Osteocyte (in vitro differentiated cells): ENCODE measurements at regions not wholly inside any gene's neighbourhood (a gene's known extent, or its start where the extent isn't known, plus 50 kb on each side); places are given as distances from the start of the nearest gene placed in this dataset.
"Not testable (repeated sequence)": the region's sequence is repeated elsewhere in the genome, so short reads cannot be mapped to it uniquely, and the experiment has no call there.

ENCODE experiments used
- DNase-seq: peaks from one replicate; pipeline ENCODE4 v3.0.0; 2021; ENCODE audit warnings: mixed read lengths; ENCODE audit not compliant: unreplicated experiment; ENCODE audit errors: extremely low spot score
- H3K27ac Mint-ChIP-seq: one replicate; pipeline ENCODE4 v1.8.0; 2021; ENCODE audit warnings: mild to moderate bottlenecking, mixed read lengths; ENCODE audit not compliant: unreplicated experiment
- H3K27me3 Mint-ChIP-seq: one replicate; pipeline ENCODE4 v1.8.0; 2021; ENCODE audit warnings: mixed read lengths; ENCODE audit not compliant: unreplicated experiment
- H3K36me3 Mint-ChIP-seq: one replicate; pipeline ENCODE4 v1.8.0; 2021; ENCODE audit warnings: mixed read lengths; ENCODE audit not compliant: unreplicated experiment
- H3K4me1 Mint-ChIP-seq: one replicate; pipeline ENCODE4 v1.8.0; 2021; ENCODE audit warnings: mixed read lengths; ENCODE audit not compliant: unreplicated experiment
- H3K4me3 Mint-ChIP-seq: one replicate; pipeline ENCODE4 v1.8.0; 2021; ENCODE audit warnings: mild to moderate bottlenecking, moderate library complexity, mixed read lengths; ENCODE audit not compliant: unreplicated experiment
- H3K9me3 Mint-ChIP-seq: one replicate; pipeline ENCODE4 v1.8.0; 2021; ENCODE audit warnings: mixed read lengths; ENCODE audit not compliant: unreplicated experiment
- TF ChIP-seq, protein P1 (sequence below): fragments of 200-600 bp; sonication (generic); IDR thresholded peaks from 2 replicates; pipeline ENCODE4 v1.5.0; 2021; ENCODE audit warnings: antibody characterized with exemption, mild to moderate bottlenecking, moderate library complexity

- Mint-ChIP-seq H3K4me1 (peaks cover 45% of the 10 kb centered on the region), H3K9me3 (no peaks in the 10 kb centered on the region), H3K4me3 (no peak overlapping the region), H3K27me3 (no peaks in the 10 kb centered on the region), H3K27ac (peak overlapping the region; percentile 37), H3K36me3 (peaks cover 1% of the 10 kb centered on the region)
- TF ChIP-seq, protein P1, sequence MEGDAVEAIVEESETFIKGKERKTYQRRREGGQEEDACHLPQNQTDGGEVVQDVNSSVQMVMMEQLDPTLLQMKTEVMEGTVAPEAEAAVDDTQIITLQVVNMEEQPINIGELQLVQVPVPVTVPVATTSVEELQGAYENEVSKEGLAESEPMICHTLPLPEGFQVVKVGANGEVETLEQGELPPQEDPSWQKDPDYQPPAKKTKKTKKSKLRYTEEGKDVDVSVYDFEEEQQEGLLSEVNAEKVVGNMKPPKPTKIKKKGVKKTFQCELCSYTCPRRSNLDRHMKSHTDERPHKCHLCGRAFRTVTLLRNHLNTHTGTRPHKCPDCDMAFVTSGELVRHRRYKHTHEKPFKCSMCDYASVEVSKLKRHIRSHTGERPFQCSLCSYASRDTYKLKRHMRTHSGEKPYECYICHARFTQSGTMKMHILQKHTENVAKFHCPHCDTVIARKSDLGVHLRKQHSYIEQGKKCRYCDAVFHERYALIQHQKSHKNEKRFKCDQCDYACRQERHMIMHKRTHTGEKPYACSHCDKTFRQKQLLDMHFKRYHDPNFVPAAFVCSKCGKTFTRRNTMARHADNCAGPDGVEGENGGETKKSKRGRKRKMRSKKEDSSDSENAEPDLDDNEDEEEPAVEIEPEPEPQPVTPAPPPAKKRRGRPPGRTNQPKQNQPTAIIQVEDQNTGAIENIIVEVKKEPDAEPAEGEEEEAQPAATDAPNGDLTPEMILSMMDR: no peak
- DNase-seq: no peak
Observed at GRCh38 chr12:67716817-67717216, 68.3 kb downstream of the DYRK2 start.

GRCh38 chr12:67719303-67719702 lies 70.8 kb downstream of the DYRK2 start:
- not testable (repeated sequence) for H3K36me3 Mint-ChIP-seq, H3K27me3 Mint-ChIP-seq, H3K27ac Mint-ChIP-seq, DNase-seq, H3K4me3 Mint-ChIP-seq, H3K9me3 Mint-ChIP-seq
- H3K4me1 Mint-ChIP-seq: peaks cover 48% of the 10 kb centered on the region

DNA sequence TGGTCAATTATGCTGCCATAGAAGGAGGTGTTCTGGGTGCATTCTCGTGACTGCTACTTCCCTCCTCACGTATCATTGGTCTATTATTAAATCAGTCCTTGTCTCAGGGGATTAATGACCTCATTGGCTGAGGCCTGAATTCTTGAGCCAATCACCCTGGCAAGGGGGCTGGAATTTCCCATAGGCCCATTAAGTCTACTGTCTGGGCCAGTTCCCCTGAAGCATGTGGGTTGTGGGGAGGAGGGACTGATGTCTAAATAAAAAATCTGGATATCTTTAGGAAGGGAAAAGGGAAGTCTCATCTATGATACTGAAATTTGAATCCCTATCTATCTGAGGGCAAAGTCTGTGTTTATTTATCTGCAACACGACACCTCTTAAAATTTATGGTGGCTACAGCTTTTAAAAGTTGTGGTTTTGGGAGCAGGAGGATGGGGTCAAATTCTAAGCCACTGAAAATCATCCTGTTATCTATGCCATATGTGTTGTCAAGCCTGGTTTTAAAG lies 71.9 kb downstream of the DYRK2 start:
- Mint-ChIP-seq H3K4me1 (peaks cover 43% of the 10 kb centered on the region), H3K27ac (peak overlapping the region; percentile 66), H3K36me3 (peaks cover 1% of the 10 kb centered on the region), H3K27me3 (no peaks in the 10 kb centered on the region), H3K9me3 (no peaks in the 10 kb centered on the region), H3K4me3 (no peak overlapping the region)
- TF ChIP-seq, protein P1: no peak
- no peak for DNase-seq

DNA sequence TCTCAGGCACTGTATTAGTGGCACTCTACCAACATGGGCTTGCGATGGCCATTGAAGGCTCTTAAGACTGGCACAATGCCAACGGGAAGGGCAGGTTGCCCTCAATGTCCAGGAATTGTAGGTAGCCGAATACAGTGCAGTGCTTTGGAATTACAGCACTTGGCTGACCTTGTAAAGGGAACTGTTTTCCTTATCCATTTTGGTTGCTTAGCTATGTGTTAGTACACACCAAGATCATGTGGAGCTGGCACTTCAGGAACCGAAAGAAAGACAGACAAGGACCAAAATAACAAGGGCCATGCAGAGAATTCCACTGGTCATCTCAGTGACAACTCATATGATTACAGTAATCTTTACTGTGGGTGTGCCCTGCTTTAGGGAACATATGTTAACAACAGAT lies 72.7 kb downstream of the DYRK2 start:
- peaks cover 36% of the 10 kb centered on the region for H3K4me1 Mint-ChIP-seq
- no peak overlapping the region for H3K27ac Mint-ChIP-seq
- no peaks in the 10 kb centered on the region for H3K9me3 Mint-ChIP-seq
- H3K4me3 Mint-ChIP-seq: no peak overlapping the region
- H3K36me3 Mint-ChIP-seq: peaks cover 1% of the 10 kb centered on the region
- H3K27me3 Mint-ChIP-seq: no peaks in the 10 kb centered on the region
- no peak for DNase-seq
- TF ChIP-seq, protein P1: no peak

- H3K4me3 Mint-ChIP-seq: no peak overlapping the region
- TF ChIP-seq, protein P1: no peak
- peaks cover 26% of the 10 kb centered on the region for H3K4me1 Mint-ChIP-seq
- no peak overlapping the region for H3K27ac Mint-ChIP-seq
- H3K27me3 Mint-ChIP-seq: no peaks in the 10 kb centered on the region
- no peaks in the 10 kb centered on the region for H3K9me3 Mint-ChIP-seq
- H3K36me3 Mint-ChIP-seq: peaks cover 1% of the 10 kb centered on the region
- no peak for DNase-seq
Observed at GRCh38 chr12:67722296-67722695, 73.8 kb downstream of the DYRK2 start.

DNA sequence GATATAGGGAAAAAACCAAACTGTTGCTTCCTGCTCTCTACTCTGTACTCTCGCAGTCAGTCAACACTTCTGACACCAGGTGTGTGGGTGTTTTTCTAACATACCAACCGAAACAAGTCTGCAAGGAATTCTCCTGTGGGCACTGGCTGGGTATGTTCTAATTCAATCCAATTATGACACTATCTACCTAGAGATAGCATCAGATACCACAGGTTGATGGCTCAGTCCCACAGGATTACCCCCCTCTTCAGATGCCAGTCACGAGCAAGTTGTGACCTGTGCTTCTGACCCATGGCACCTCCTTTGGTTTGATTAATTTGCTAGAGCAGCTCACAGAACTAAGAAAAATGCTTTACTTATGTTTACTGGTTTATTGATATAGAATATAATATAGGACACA lies 78.3 kb downstream of the DYRK2 start:
- Mint-ChIP-seq H3K27ac (no peak overlapping the region), H3K27me3 (no peaks in the 10 kb centered on the region), H3K4me1 (peaks cover 3% of the 10 kb centered on the region), H3K9me3 (no peaks in the 10 kb centered on the region), H3K4me3 (no peak overlapping the region), H3K36me3 (no peaks in the 10 kb centered on the region)
- TF ChIP-seq, protein P1: no peak
- DNase-seq: no peak
